ENCODE measurements at regions not wholly inside any gene's neighbourhood (a gene's known extent, or its start where the extent isn't known, plus 50 kb on each side); places are given as distances from the start of the nearest gene placed in this dataset.

- no peak for DNase-seq
Observed at GRCh38 chr5:68407311-68408239, 192.0 kb downstream of the PIK3R1 start.

- DNase-seq, result no peak
Observed at GRCh38 chr5:68408345-68408871, 192.9 kb downstream of the PIK3R1 start.

- DNase-seq, result no peak
Observed at GRCh38 chr5:68409259-68409658, 193.7 kb downstream of the PIK3R1 start.

DNA sequence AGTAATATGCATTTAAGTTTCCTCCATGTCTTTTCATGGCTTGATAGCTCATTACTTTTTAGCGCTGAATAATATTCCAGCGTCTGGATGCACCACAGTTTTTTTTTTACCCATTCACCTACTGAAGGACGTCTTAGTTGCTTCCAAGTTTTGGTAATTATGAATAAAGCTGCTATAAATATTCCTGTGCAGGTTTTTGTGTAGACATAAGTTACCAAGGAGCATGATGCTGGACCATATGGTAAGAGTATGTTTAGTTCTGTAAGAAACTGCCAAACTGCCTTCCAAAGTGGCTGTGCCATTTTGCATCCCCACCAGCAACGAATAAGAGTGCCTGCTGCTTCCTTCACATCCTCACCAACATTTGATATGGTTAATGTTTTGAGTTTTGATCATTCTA is 195.6 kb downstream of the PIK3R1 start:
- DNase-seq, result no peak

DNA sequence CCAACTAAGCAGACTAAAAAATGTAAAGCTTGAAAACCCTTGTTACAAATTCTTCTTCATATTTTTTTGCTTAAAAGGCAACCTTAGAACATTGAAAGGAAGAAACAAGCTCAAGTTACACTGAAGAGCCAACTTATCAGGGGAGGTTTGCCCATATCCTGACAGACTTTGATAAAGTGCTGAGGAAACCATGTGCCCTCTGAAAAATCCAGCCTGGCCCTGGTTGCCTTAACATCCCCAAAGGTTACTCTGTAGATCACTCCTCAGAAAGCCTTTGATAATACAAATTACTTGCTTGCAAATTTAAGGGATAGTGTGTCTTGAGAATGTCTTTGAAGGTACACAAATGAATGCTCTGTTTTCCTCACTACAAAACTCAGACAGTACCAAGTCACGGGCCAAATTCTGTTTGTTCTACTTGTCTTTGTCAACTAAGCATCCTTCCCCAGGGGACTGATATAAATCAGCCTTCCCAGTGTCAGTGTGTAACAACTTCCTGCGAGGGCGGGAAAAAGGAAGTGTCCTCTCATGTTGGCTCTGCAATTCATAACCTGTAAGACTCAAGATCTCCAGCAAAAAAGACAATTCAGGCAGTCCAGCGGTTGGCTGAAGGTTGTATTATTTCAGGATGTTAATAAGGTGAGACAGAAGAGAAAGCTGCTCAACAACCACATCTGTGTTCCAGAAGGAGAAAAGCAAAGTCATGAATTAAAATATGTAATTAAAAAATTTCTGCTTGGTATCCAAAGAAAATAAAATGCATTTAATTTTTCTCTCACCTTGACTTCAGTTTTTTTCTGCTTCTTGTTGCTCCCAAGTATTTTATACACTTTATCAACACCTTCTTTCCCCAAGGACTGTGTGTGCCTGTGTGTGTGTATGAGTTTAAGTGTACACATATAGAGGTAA is 199.9 kb downstream of the PIK3R1 start:
- DNase-seq, result no peak

- no peak for DNase-seq
Observed at GRCh38 chr5:68416714-68417113, 201.2 kb downstream of the PIK3R1 start.

DNA sequence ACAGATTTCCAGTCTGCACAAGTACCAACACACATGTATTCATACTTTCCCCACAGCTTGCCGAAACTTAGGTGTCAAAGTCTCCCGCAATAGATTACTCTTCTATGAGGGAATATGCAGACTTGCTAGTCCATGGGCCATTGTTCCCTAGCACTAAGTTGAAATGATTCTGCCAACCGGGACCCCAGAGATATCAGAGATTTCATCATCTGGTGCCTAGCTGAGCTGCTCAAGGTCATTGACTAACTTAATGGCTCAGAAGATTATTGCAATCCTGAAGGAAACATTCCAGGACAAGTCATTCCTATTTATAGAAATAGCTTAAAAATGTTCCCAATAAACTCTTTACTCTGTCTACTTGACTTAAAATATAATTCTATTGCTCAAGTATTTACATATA is 202.6 kb downstream of the PIK3R1 start:
- no peak for DNase-seq

DNA sequence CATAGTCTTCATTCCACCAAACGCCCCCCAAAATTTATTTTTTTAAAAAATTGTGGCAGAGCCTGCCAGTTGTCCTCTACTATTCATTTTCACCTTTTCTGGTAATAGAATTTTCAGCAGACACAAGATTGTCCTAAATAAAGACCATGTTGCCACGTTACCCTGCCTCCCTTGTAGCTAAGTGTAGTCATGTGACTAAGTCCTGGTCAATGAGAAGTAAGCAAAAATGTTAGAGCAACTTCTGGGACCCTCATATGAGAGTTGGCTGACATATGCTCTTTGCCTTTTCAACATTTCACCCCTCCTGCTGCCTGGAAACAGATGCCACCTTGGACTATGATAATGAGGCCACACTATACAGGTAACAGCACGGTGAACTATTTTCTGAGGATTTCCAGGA is 203.1 kb downstream of the PIK3R1 start:
- DNase-seq, result no peak

DNA sequence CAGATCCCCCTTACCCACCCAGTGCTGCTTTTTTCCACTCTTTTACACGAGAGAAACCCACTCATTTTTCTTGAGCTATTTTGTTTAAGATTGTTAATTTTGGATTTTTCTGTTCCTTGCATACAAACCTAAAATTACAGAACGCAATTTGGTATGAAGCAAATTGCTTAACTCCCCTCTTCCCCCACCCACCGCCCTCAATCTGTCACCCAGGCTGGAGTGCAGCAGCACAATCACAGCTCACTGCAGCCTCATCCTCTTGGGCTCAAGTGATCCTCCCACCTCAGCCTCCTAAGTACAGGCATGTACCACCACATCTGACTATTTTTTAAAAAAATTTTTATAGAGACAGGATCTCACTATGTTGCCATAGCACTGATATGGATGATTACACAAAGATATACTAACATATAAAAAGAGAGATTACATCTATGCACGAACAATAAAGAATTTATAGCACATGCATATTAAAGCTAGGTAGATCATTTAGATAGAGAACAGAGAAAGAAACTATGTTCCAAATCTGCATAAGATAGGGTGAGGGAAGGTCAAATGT is 203.6 kb downstream of the PIK3R1 start:
- DNase-seq, result no peak

DNA sequence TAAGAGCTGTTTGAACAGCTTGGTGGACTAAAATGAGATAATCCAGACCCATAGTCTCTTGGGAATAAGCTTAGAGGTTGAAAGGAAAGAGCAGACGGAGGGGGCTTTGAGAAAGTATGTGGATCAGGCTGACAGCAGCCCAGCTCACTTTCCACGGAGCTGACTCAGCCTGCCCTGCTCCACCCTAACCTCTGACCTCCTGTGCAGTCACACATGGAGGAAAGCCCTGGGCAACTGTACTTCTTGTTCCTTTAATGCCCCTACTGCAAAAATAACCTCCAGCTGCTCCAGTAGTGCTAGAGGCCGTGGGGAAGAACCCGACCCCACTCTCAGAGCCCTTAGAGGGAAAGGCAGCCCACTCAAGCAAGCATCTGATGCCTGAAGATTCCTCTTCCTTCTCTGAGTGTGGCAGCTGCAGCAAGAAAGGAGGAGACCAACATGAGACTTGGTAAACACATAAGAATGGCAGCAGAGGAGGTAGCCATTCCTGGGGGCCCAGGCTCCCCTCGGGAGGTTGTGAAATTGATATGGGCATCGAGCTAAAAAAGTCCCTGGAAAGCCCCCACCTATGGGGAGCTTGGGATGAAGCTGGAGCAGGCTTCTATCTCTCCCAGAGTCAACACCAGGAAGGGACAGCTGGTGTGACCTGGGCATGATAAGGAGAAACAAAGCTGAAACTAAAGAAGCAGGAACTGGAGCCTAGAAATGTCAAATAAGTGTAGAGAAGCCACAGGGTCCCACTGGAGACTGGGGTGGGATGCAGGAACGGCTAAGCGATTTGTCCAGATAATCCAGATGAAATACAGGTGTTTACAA is 204.3 kb downstream of the PIK3R1 start:
- DNase-seq, result peak; percentile 40

DNA sequence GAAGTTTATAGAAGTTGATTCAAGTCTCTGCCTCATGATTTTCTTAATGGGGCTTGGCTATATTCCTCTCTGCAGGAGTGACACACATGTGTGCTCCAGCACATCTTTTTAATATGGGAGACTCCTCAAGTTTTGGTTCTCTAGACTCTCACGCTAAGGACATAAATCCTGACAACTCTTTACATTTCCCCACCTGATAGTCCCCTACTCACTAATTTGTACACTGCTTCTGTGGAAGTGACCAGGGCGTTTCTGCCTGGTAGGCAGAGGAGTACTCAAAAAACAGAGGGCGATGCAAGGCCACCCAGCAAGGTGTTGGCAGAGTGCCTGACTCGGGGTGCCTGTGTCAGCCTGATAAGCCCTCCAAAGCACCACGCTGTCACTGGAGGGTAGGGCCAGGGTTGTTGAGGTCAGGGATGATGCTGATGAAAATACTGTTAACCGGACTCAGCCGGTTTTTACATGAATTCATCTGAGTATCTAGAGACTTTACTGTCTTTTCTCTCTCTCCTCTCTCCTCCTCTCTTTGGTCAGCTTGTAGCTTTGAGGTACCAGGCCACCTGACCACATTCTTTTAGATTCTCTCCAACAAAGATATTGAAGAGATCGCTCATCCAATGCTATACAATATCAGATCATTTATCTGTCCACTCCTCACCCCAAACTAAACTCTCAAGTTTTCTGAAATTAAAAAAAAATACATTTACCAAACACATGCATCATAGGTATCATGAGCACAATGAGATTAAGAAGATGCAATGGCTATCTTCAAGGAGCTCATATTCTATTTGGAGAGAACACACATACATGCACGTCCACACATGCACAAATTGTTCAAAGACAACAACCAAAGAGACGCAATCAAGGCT is 205.2 kb downstream of the PIK3R1 start:
- DNase-seq, result no peak

- DNase-seq, result no peak
Observed at GRCh38 chr5:68421485-68422220, 206.1 kb downstream of the PIK3R1 start.

DNA sequence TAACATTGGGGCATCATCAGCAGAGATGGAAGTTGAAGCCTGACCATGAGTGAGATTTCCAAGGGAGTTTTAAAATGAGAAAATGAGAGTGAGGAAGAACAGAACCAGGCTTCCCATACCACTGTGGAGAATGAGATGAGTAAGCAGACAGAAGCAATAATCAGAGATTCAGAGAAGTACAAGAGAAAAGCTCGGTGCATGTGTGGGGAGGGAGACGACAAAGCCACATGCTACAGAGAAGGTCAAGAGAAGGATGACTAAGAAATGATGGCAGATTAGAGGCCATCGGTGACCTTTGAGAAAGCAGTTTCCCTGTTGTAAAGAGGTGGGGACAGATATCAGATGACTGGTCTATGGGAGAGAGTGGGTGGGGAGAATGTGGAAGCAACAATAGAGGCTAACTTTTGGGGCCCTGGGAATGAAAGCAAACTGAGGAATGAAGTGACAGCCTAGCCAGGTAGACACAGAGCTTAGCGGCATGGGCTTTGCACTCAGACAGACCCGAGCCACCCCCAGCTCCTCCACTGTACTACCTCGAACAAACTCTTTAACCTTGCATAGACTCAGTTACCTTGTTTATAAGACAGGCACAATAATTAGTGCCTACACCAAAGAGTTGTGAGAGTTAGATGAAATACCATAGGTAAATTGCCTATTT is 207.7 kb downstream of the PIK3R1 start:
- DNase-seq, result no peak

DNA sequence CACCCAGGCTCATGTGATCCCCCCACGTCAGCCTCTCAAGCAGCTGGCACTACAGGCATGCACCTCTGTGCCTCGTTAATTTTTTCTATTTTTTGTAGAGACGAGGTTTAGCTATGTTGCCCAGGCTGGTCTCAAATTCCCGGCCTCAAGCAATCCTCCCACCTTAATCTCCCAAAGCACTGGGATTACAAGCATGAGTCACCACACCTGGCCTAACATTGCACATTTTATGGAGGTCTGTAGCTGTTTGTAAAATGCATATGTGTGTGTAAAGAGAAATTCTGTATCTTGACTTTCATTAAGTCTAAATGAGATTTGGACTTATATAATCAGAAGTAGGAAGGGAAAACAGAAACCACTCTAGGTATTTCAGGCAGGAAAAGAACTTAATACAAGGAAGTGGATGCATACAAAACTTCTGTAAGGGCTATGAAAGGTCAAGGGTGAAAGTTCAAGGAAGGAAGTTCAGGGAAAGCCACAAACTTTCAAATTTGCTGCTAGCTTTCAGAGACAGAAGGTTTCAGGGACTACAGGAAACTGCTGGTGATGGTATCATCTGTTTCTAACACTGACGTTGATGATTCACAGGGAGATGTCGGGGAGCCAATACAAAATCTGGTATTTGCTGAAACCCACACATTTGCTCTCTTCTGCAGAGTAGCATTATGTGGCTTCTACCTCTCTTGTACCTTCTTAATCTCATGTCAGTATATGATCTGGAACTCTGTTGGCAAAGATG is 209.4 kb downstream of the PIK3R1 start:
- DNase-seq, result no peak

GRCh38 chr5:68426586-68426985 is 211.0 kb downstream of the PIK3R1 start:
- no peak for DNase-seq

- DNase-seq, result no peak
Observed at GRCh38 chr5:68428231-68428811, 212.8 kb downstream of the PIK3R1 start.

DNA sequence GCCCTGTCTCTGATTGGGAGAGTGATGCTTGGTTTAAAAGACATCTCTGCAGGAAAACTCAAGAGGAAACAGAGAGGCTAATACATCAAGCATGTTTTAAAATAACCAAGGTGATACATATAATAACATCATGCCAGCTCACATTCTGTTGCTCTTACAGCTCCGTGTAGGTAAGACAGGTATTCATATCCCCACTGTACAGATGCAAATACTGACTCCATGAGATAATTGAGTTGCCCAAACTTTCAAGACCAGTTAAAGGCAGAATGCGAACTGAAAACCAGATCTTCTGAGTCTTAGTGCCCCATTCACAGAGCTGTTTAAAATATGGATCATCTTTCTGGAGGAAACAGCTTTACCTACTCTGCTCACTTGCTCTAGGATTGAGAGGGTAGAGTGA is 214.0 kb downstream of the PIK3R1 start:
- no peak for DNase-seq

DNA sequence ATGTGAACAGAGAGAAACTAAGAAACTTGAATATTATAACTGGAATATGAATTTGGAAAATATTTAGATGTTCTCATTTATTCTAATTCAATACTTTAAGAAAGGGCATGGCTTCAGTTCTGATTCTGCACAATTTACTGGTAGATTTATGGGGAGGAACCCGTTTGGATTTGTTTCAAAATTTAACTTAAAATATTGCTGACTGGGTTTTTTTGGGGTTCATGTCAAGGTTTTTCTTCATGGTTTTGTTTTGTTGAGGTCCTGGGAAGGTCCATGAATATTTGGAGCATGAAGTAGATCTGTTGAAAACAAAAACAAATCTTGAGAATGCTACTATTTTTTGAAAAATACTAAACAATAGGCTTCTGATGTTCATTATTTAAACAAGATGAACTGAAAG is 214.7 kb downstream of the PIK3R1 start:
- DNase-seq, result no peak
